Neuronal stem cell (in vitro differentiated cells): ENCODE measurements at regions not wholly inside any gene's neighbourhood (a gene's known extent, or its start where the extent isn't known, plus 50 kb on each side); places are given as distances from the start of the nearest gene placed in this dataset.

ENCODE experiments used
- DNase-seq: peaks from one replicate; pipeline ENCODE4 v3.0.0-alpha.2; 2013; ENCODE audit warnings: low spot score
- H2AFZ ChIP-seq: one replicate; pipeline ENCODE4 v1.6.1; 2013; ENCODE audit warnings: mild to moderate bottlenecking, low read length, inconsistent platforms
- H2AK5ac ChIP-seq: 2 replicates; pipeline ENCODE4 v1.6.1; 2013; ENCODE audit warnings: low read depth, mild to moderate bottlenecking, inconsistent platforms, low read length, moderate library complexity, mixed read lengths
- H2BK120ac ChIP-seq: 2 replicates; pipeline ENCODE4 v1.6.1; 2013; ENCODE audit warnings: low read depth, mild to moderate bottlenecking, inconsistent platforms, low read length, moderate library complexity, mixed read lengths
- H2BK12ac ChIP-seq: one replicate; pipeline ENCODE4 v1.6.1; 2013; ENCODE audit warnings: low read length, inconsistent platforms
- H2BK15ac ChIP-seq: 2 replicates; pipeline ENCODE4 v1.6.1; 2013; ENCODE audit warnings: mild to moderate bottlenecking, low read length, inconsistent platforms, mixed read lengths
- H2BK5ac ChIP-seq: one replicate; pipeline ENCODE4 v1.6.1; 2013; ENCODE audit warnings: inconsistent platforms, mild to moderate bottlenecking, low read length, moderate library complexity
- H3K14ac ChIP-seq: one replicate; pipeline ENCODE4 v1.6.1; 2013; ENCODE audit warnings: low read length, inconsistent platforms
- H3K18ac ChIP-seq: 2 replicates; pipeline ENCODE4 v1.6.1; 2013; ENCODE audit warnings: low read length, inconsistent platforms
- H3K23ac ChIP-seq: 2 replicates; pipeline ENCODE4 v1.6.1; 2013; ENCODE audit warnings: low read depth, mild to moderate bottlenecking, mixed read lengths, low read length, inconsistent platforms; ENCODE audit not compliant: poor library complexity
- H3K27ac ChIP-seq: replicated peaks from 3 replicates; pipeline ENCODE4 v1.5.1; 2013; ENCODE audit warnings: low read length, inconsistent platforms
- H3K27me3 ChIP-seq, 3 experiments: 2 replicates each; pipeline ENCODE4 v1.6.1; 2013; ENCODE audit warnings: low read length in 3 of 3, mild to moderate bottlenecking in 2 of 3, inconsistent platforms in 1 of 3, low read depth in 1 of 3, mixed read lengths in 1 of 3, moderate library complexity in 1 of 3; ENCODE audit not compliant: control insufficient read depth in 3 of 3, insufficient read depth in 3 of 3
- H3K36me3 ChIP-seq, 2 donors: replicated peaks in 1 of 2; 2 replicates each; pipeline ENCODE4 v1.6.1; 2013; ENCODE audit warnings: low read length in 2 of 2; ENCODE audit not compliant: control insufficient read depth in 2 of 2, insufficient read depth in 2 of 2
- H3K4ac ChIP-seq: 2 replicates; pipeline ENCODE4 v1.6.1; 2013; ENCODE audit warnings: inconsistent platforms, mild to moderate bottlenecking, low read length, moderate library complexity
- H3K4me1 ChIP-seq, 2 donors: 1 replicate in 1 of 2; 2 replicates in 1 of 2; pipeline ENCODE4 v1.6.1; 2013; ENCODE audit warnings: low read length in 2 of 2, low read depth in 1 of 2; ENCODE audit not compliant: control insufficient read depth in 2 of 2, insufficient read depth in 1 of 2
- H3K4me2 ChIP-seq: one replicate; pipeline ENCODE4 v1.6.1; 2013; ENCODE audit warnings: mild to moderate bottlenecking, low read length, inconsistent platforms; ENCODE audit not compliant: insufficient read depth, poor library complexity, severe bottlenecking
- H3K4me3 ChIP-seq, 2 donors: 2 replicates each; pipeline ENCODE4 v1.5.1; 2013; ENCODE audit warnings: low read length in 2 of 2, mild to moderate bottlenecking in 2 of 2, inconsistent platforms in 1 of 2, moderate library complexity in 1 of 2
- H3K79me1 ChIP-seq: one replicate; pipeline ENCODE4 v1.6.1; 2013; ENCODE audit warnings: low read depth, mild to moderate bottlenecking, inconsistent platforms, low read length, moderate library complexity
- H3K9ac ChIP-seq: one replicate; pipeline ENCODE4 v1.6.1; 2013; ENCODE audit warnings: mild to moderate bottlenecking, low read depth, low read length, inconsistent platforms; ENCODE audit not compliant: poor library complexity
- H3K9me3 ChIP-seq, 2 donors: replicated peaks in 1 of 2; 2 replicates each; pipeline versions ENCODE3 to v1.6.1; 2013; ENCODE audit warnings: low read length in 2 of 2, mild to moderate bottlenecking in 2 of 2, inconsistent platforms in 1 of 2, low read depth in 1 of 2, mixed read lengths in 1 of 2, moderate library complexity in 1 of 2; ENCODE audit not compliant: control insufficient read depth in 2 of 2, insufficient read depth in 1 of 2
- H4K8ac ChIP-seq: one replicate; pipeline ENCODE4 v1.6.1; 2013; ENCODE audit warnings: low read depth, mild to moderate bottlenecking, inconsistent platforms, low read length, moderate library complexity
- H4K91ac ChIP-seq: one replicate; pipeline ENCODE4 v1.6.1; 2013; ENCODE audit warnings: low read length, low read depth, mild to moderate bottlenecking, inconsistent platforms; ENCODE audit not compliant: poor library complexity
- WGBS, 2 donors: extraction: QIAGEN DNeasy Blood & Tissue Kit; methylation state at CpG; one replicate each; pipeline ENCODE4 v1.1.7; 2013; ENCODE audit warnings: missing lambda C conversion rate in 2 of 2, mixed read lengths in 1 of 2; ENCODE audit not compliant: insufficient read length in 2 of 2, insufficient replicate concordance in 1 of 2; ENCODE audit errors: extremely low coverage in 2 of 2; 5-methylcytosine and 5-hydroxymethylcytosine counted together

- H3K4me2 ChIP-seq = no peak overlapping the region
- H4K91ac ChIP-seq = no peak overlapping the region
- H2BK15ac ChIP-seq = no peak overlapping the region
- H3K4me1 ChIP-seq = peaks cover 0 to 6% of the 10 kb centered on the region in 2 donors
- H3K36me3 ChIP-seq = no peaks in the 10 kb centered on the region
- no peak overlapping the region for H3K9ac ChIP-seq
- no peak overlapping the region for H2BK5ac ChIP-seq
- H3K27ac ChIP-seq = no peak overlapping the region
- no peak overlapping the region for H3K23ac ChIP-seq
- H3K4ac ChIP-seq = no peak overlapping the region
- no peak overlapping the region for H2AK5ac ChIP-seq
- no peaks in the 10 kb centered on the region for H3K79me1 ChIP-seq
- no CpG with 5 or more reads among the region's 6 CpGs for WGBS, 2 donors
- H3K9me3 ChIP-seq = no peaks in the 10 kb centered on the region
- peak overlapping the region; percentile 4 for H2AFZ ChIP-seq
- H4K8ac ChIP-seq = no peak overlapping the region
- no peaks in the 10 kb centered on the region for H3K27me3 ChIP-seq
- no peak overlapping the region for H3K4me3 ChIP-seq
- H2BK12ac ChIP-seq = no peak overlapping the region
- DNase-seq = no peak
- no peak overlapping the region for H2BK120ac ChIP-seq
- H3K14ac ChIP-seq = no peak overlapping the region
- H3K18ac ChIP-seq = no peak overlapping the region
Measured at GRCh38 chr5:166320920-166321480, 1970.4 kb upstream of the WWC1 start.

- DNase-seq = peak; percentile 14
- H3K18ac ChIP-seq = no peak overlapping the region
- no peak overlapping the region for H3K23ac ChIP-seq
- no peak overlapping the region for H2AFZ ChIP-seq
- H4K8ac ChIP-seq = no peak overlapping the region
- H3K36me3 ChIP-seq = no peaks in the 10 kb centered on the region
- H2BK5ac ChIP-seq = no peak overlapping the region
- H3K4me1 ChIP-seq = peaks cover 0 to 6% of the 10 kb centered on the region in 2 donors
- no peak overlapping the region for H3K4ac ChIP-seq
- H3K27me3 ChIP-seq = no peaks in the 10 kb centered on the region
- no peak overlapping the region for H2BK15ac ChIP-seq
- no peak overlapping the region for H2AK5ac ChIP-seq
- H4K91ac ChIP-seq = no peak overlapping the region
- H3K14ac ChIP-seq = no peak overlapping the region
- H3K4me2 ChIP-seq = no peak overlapping the region
- H3K9me3 ChIP-seq = no peaks in the 10 kb centered on the region
- H2BK120ac ChIP-seq = no peak overlapping the region
- H3K9ac ChIP-seq = no peak overlapping the region
- H3K27ac ChIP-seq = no peak overlapping the region
- H2BK12ac ChIP-seq = no peak overlapping the region
- WGBS, 2 donors = no CpG with 5 or more reads among the region's 6 CpGs
- H3K79me1 ChIP-seq = no peaks in the 10 kb centered on the region
- H3K4me3 ChIP-seq = no peak overlapping the region
Measured at GRCh38 chr5:166324372-166324771, 1967.1 kb upstream of the WWC1 start.

GRCh38 chr5:166329149-166329800, 1962.2 kb upstream of the WWC1 start:
- Histone ChIP-seq H3K79me1 (no peaks in the 10 kb centered on the region), H2BK5ac (no peak overlapping the region), H2AK5ac (no peak overlapping the region), H3K14ac (no peak overlapping the region), H2AFZ (no peak overlapping the region), H3K36me3 (no peaks in the 10 kb centered on the region), H4K8ac (no peak overlapping the region), H3K27me3 (no peaks in the 10 kb centered on the region), H3K18ac (no peak overlapping the region), H3K27ac (no peak overlapping the region), H3K4me2 (no peak overlapping the region), H2BK120ac (no peak overlapping the region), H3K23ac (no peak overlapping the region), H3K9me3 (no peaks in the 10 kb centered on the region), H3K4me1 (peaks cover 0 to 4% of the 10 kb centered on the region in 2 donors), H3K4me3 (no peak overlapping the region), H2BK15ac (no peak overlapping the region), H2BK12ac (no peak overlapping the region), H4K91ac (no peak overlapping the region), H3K9ac (no peak overlapping the region), H3K4ac (no peak overlapping the region)
- DNase-seq = no peak
- no CpG with 5 or more reads among the region's 9 CpGs for WGBS, 2 donors

- Histone ChIP-seq H3K23ac (no peak overlapping the region), H2AFZ (no peak overlapping the region), H3K18ac (no peak overlapping the region), H3K4me1 (peaks cover 0 to 4% of the 10 kb centered on the region in 2 donors), H3K9me3 (no peaks in the 10 kb centered on the region), H2BK15ac (no peak overlapping the region), H2AK5ac (no peak overlapping the region), H2BK5ac (no peak overlapping the region), H2BK120ac (no peak overlapping the region), H3K4me3 (no peak overlapping the region), H4K8ac (no peak overlapping the region), H4K91ac (no peak overlapping the region), H2BK12ac (no peak overlapping the region), H3K36me3 (no peaks in the 10 kb centered on the region), H3K4me2 (no peak overlapping the region), H3K9ac (no peak overlapping the region), H3K79me1 (no peaks in the 10 kb centered on the region), H3K27me3 (no peaks in the 10 kb centered on the region), H3K4ac (no peak overlapping the region), H3K14ac (no peak overlapping the region), H3K27ac (no peak overlapping the region)
- no peak for DNase-seq
Measured at GRCh38 chr5:166330036-166330435, 1961.4 kb upstream of the WWC1 start.
